A549 (cell line): ENCODE measurements at regions not wholly inside any gene's neighbourhood (a gene's known extent, or its start where the extent isn't known, plus 50 kb on each side); places are given as distances from the start of the nearest gene placed in this dataset.

Source experiments
- ATAC-seq, 2 experiments: fragments of 200-7000 bp in 1 of 2; fragments of >200 bp in 1 of 2; cut with Nextera tagmentation in 1 of 2; cut with Tn5 transposase in 1 of 2; 3 replicates each; pipeline versions ENCODE4 v1.8.0 to v1.9.1; 2018 to 2020; ENCODE audit warnings: mild to moderate bottlenecking in 1 of 2, moderate library complexity in 1 of 2
- CTCF ChIA-PET: fragments of 300-600 bp; sonication (Branson Sonifier 250); formaldehyde crosslinking; extraction: SDS; loops from one replicate; lab custom pipeline; 2021; ENCODE audit warnings: antibody characterized with exemption, inconsistent platforms; lab: Yijun Ruan, JAX
- POLR2A ChIA-PET: fragments of 350-600 bp; formaldehyde crosslinking; extraction: SDS; loops from one replicate; lab custom pipeline; 2021; ENCODE audit warnings: antibody characterized with exemption, inconsistent platforms; lab: Yijun Ruan, JAX
- DNase-seq, 2 experiments: peaks; one replicate each; pipeline versions ENCODE4 v3.0.0 to v3.0.0-alpha.2; 2011 to 2016; ENCODE audit warnings: low read depth in 1 of 2, low spot score in 1 of 2
- FAIRE-seq: peaks from 2 replicates; lab custom pipeline; 2011; peaks lifted over from hg19 to GRCh38; lab: Jason Lieb, UNC
- H3K27ac ChIP-seq, 2 experiments: fragments of >200 bp; sonication (Bioruptor Twin); formaldehyde crosslinking; 3 replicates each; pipeline ENCODE4 v1.5.1; 2016 to 2017
- H3K4me1 ChIP-seq: fragments of >200 bp; sonication (Bioruptor Twin); formaldehyde crosslinking; 3 replicates; pipeline ENCODE4 v1.6.1; 2016
- H3K4me2 ChIP-seq: fragments of >200 bp; sonication (Bioruptor Twin); formaldehyde crosslinking; 3 replicates; pipeline ENCODE4 v1.6.1; 2016
- H3K4me3 ChIP-seq: fragments of >200 bp; sonication (Bioruptor Twin); formaldehyde crosslinking; 3 replicates; pipeline ENCODE4 v1.5.1; 2016
- H3K9me3 ChIP-seq: fragments of >200 bp; sonication (Bioruptor Twin); formaldehyde crosslinking; 3 replicates; pipeline ENCODE4 v1.6.1; 2016
- CBX2 ChIP-seq: fragments of 200-600 bp; sonication (generic); IDR thresholded peaks from 2 replicates; pipeline ENCODE4 v1.6.1; 2016; ENCODE audit warnings: low read depth, mild to moderate bottlenecking, borderline replicate concordance
- CHD2 ChIP-seq: fragments of 150-350 bp; IDR thresholded peaks from 2 replicates; pipeline ENCODE4 v1.6.1; 2014; ENCODE audit warnings: low read length; ENCODE audit not compliant: partially characterized antibody
- CHD4 ChIP-seq: fragments of 200-600 bp; sonication (generic); IDR thresholded peaks from 2 replicates; pipeline ENCODE4 v1.6.1; 2016; ENCODE audit warnings: antibody characterized with exemption, mild to moderate bottlenecking, borderline replicate concordance
- CTCF ChIP-seq: fragments of >200 bp; sonication (Bioruptor Twin); formaldehyde crosslinking; IDR thresholded peaks from 3 replicates; pipeline ENCODE4 v1.5.1; 2016
- E2F6 ChIP-seq: IDR thresholded peaks from 2 replicates; pipeline ENCODE4 v1.6.1; 2012; ENCODE audit warnings: low read depth, borderline replicate concordance
- ESRRA ChIP-seq: fragments of 150-350 bp; IDR thresholded peaks from 2 replicates; pipeline ENCODE4 v1.6.1; 2014; ENCODE audit warnings: mild to moderate bottlenecking, low read length, borderline replicate concordance
- FOXS1 ChIP-seq: fragments of 250-450 bp; sonication (Bioruptor Pico); IDR thresholded peaks from 2 replicates; pipeline ENCODE4 v1.5.0; 2020; ENCODE audit warnings: mild to moderate bottlenecking, moderate library complexity
- GATA3 ChIP-seq: IDR thresholded peaks from 2 replicates; pipeline ENCODE4 v1.6.1; 2012; ENCODE audit warnings: borderline replicate concordance
- HDAC2 ChIP-seq: fragments of 200-600 bp; sonication (generic); IDR thresholded peaks from 2 replicates; pipeline ENCODE4 v1.6.1; 2016
- HES2 ChIP-seq: fragments of >200 bp; sonication (Bioruptor Twin); formaldehyde crosslinking; IDR thresholded peaks from 2 replicates; pipeline ENCODE4 v1.6.1; 2016
- HEYL ChIP-seq: fragments of 250-450 bp; sonication (Bioruptor Pico); IDR thresholded peaks from 2 replicates; pipeline ENCODE4 v1.8.0; 2021; ENCODE audit warnings: mild to moderate bottlenecking, moderate library complexity
- HOXA7 ChIP-seq: fragments of 250-450 bp; sonication (Bioruptor Pico); IDR thresholded peaks from 2 replicates; pipeline ENCODE4 v1.5.0; 2020; ENCODE audit warnings: mild to moderate bottlenecking, moderate library complexity
- HOXB13 ChIP-seq: fragments of 250-450 bp; sonication (Bioruptor Pico); IDR thresholded peaks from 2 replicates; pipeline ENCODE4 v1.5.0; 2020; ENCODE audit warnings: low read depth, mild to moderate bottlenecking, moderate library complexity
- HOXB5 ChIP-seq: fragments of 250-450 bp; sonication (Bioruptor Pico); IDR thresholded peaks from 2 replicates; pipeline ENCODE4 v1.5.0; 2020; ENCODE audit warnings: mild to moderate bottlenecking, moderate library complexity
- JUNB ChIP-seq: fragments of >200 bp; sonication (Bioruptor Twin); formaldehyde crosslinking; IDR thresholded peaks from 2 replicates; pipeline ENCODE4 v1.6.1; 2016
- KDM5A ChIP-seq: fragments of 200-600 bp; sonication (generic); IDR thresholded peaks from 2 replicates; pipeline ENCODE4 v1.6.1; 2016; ENCODE audit warnings: antibody characterized with exemption, mild to moderate bottlenecking
- NFE2L2 ChIP-seq: fragments of 150-350 bp; conservative IDR thresholded peaks from 2 replicates; pipeline ENCODE4 v1.6.1; 2014; ENCODE audit warnings: low read length
- NR3C1 ChIP-seq: fragments of >200 bp; sonication (Bioruptor Twin); formaldehyde crosslinking; IDR thresholded peaks from 3 replicates; pipeline ENCODE4 v1.6.1; 2017
- POLR2AphosphoS2 ChIP-seq: conservative IDR thresholded peaks from 2 replicates; pipeline ENCODE4 v1.6.1; 2012; ENCODE audit warnings: low read length, improper control_type of control experiment, inconsistent platforms
- RAD21 ChIP-seq, 2 experiments: fragments of >200 bp in 1 of 2; sonication (Bioruptor Twin) in 1 of 2; formaldehyde crosslinking in 1 of 2; IDR thresholded peaks in 1 of 2; conservative IDR thresholded peaks in 1 of 2; 2 replicates in 1 of 2; 3 replicates in 1 of 2; pipeline ENCODE4 v1.6.1; 2012 to 2018; ENCODE audit warnings: inconsistent platforms in 1 of 2
- RARB ChIP-seq: fragments of 250-450 bp; sonication (Bioruptor Pico); IDR thresholded peaks from 2 replicates; pipeline ENCODE4 v1.8.0; 2021; ENCODE audit warnings: mild to moderate bottlenecking, moderate library complexity
- RFX5 ChIP-seq: fragments of 450-650 bp; IDR thresholded peaks from 2 replicates; pipeline ENCODE4 v1.7.1; 2014; ENCODE audit warnings: antibody characterized with exemption, mild to moderate bottlenecking, moderate library complexity
- RNF2 ChIP-seq: fragments of 200-600 bp; sonication (generic); IDR thresholded peaks from 2 replicates; pipeline ENCODE4 v1.6.1; 2016; ENCODE audit warnings: low read depth, mild to moderate bottlenecking, antibody characterized with exemption, moderate library complexity, borderline replicate concordance
- SMC3 ChIP-seq: fragments of >200 bp; sonication (Bioruptor Twin); formaldehyde crosslinking; IDR thresholded peaks from 3 replicates; pipeline ENCODE4 v1.6.1; 2018; ENCODE audit warnings: inconsistent platforms
- SREBF2 ChIP-seq: fragments of 450-650 bp; IDR thresholded peaks from 2 replicates; pipeline ENCODE4 v1.6.1; 2014; ENCODE audit warnings: mild to moderate bottlenecking, moderate library complexity
- TFCP2L1 ChIP-seq: fragments of 250-450 bp; sonication (Bioruptor Pico); IDR thresholded peaks from 2 replicates; pipeline ENCODE4 v1.5.0; 2021; ENCODE audit warnings: mild to moderate bottlenecking
- ZNF302 ChIP-seq: fragments of 250-450 bp; sonication (Bioruptor Pico); IDR thresholded peaks from 2 replicates; pipeline ENCODE4 v1.9.0; 2021; ENCODE audit warnings: inconsistent platforms, mild to moderate bottlenecking, moderate library complexity
- WGBS: methylation state at CpG from one replicate; pipeline ENCODE4 v1.1.6; 2017; ENCODE audit errors: missing lambda C conversion rate; 5-methylcytosine and 5-hydroxymethylcytosine counted together
- TF ChIP-seq, protein P1 (sequence below): fragments of 200-600 bp; sonication (generic); IDR thresholded peaks from 2 replicates; pipeline ENCODE4 v1.6.1; 2016; ENCODE audit warnings: antibody characterized with exemption, mild to moderate bottlenecking, moderate library complexity

GRCh38 chr1:83626603-83627002 is 372.3 kb downstream of the TTLL7 start:
- H3K4me3 ChIP-seq: no peak overlapping the region
- no peak for TF ChIP-seq KDM5A
- TF ChIP-seq NR3C1: no peak
- TF ChIP-seq FOXS1: no peak
- TF ChIP-seq HEYL: no peak
- TF ChIP-seq HOXB13 (CRISPR knock-in tag): no peak
- TF ChIP-seq HOXA7 (CRISPR knock-in tag): no peak
- no peak for TF ChIP-seq E2F6
- TF ChIP-seq, protein P1, sequence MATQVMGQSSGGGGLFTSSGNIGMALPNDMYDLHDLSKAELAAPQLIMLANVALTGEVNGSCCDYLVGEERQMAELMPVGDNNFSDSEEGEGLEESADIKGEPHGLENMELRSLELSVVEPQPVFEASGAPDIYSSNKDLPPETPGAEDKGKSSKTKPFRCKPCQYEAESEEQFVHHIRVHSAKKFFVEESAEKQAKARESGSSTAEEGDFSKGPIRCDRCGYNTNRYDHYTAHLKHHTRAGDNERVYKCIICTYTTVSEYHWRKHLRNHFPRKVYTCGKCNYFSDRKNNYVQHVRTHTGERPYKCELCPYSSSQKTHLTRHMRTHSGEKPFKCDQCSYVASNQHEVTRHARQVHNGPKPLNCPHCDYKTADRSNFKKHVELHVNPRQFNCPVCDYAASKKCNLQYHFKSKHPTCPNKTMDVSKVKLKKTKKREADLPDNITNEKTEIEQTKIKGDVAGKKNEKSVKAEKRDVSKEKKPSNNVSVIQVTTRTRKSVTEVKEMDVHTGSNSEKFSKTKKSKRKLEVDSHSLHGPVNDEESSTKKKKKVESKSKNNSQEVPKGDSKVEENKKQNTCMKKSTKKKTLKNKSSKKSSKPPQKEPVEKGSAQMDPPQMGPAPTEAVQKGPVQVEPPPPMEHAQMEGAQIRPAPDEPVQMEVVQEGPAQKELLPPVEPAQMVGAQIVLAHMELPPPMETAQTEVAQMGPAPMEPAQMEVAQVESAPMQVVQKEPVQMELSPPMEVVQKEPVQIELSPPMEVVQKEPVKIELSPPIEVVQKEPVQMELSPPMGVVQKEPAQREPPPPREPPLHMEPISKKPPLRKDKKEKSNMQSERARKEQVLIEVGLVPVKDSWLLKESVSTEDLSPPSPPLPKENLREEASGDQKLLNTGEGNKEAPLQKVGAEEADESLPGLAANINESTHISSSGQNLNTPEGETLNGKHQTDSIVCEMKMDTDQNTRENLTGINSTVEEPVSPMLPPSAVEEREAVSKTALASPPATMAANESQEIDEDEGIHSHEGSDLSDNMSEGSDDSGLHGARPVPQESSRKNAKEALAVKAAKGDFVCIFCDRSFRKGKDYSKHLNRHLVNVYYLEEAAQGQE: no peak
- no peak for TF ChIP-seq ESRRA
- TF ChIP-seq ZNF302 (CRISPR knock-in tag): no peak
- no peak for TF ChIP-seq CBX2
- no peak for TF ChIP-seq RFX5
- TF ChIP-seq JUNB: no peak
- no peak for TF ChIP-seq GATA3
- TF ChIP-seq SREBF2: no peak
- no peak overlapping the region for H3K27ac ChIP-seq
- ChIA-PET CTCF (no interaction called here), POLR2A (no interaction called here)
- H3K4me2 ChIP-seq: no peak overlapping the region
- ATAC-seq: no peak
- no peaks in the 10 kb centered on the region for H3K4me1 ChIP-seq
- no peak for DNase-seq
- no peaks in the 10 kb centered on the region for H3K9me3 ChIP-seq
- no CpG with 5 or more reads among the region's 1 CpG for WGBS
- no peak for FAIRE-seq

DNA sequence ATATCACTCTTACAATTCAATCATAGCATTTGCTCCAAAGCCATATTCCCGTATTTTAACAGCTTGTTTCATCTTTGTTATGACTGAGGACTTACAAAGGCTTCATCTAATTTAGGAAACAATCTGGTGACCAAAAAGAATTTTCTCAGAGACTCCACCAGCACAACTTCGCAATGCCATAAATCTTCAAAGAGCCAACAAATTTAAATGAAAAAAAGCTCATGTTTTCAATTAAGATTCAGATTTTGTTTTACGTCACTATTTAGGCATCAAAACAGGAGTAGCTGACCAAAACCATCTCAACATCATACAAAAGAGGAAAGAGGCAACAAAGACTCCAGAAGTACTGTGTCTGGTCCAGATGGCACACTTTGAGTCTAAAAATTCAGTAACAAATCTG is 373.3 kb downstream of the TTLL7 start:
- ChIA-PET POLR2A (no interaction called here), CTCF (no interaction called here)
- no peak for DNase-seq
- Histone ChIP-seq H3K4me2 (no peak overlapping the region), H3K27ac (no peak overlapping the region), H3K4me3 (no peak overlapping the region), H3K4me1 (no peaks in the 10 kb centered on the region), H3K9me3 (no peaks in the 10 kb centered on the region)
- no peak for ATAC-seq
- no peak for FAIRE-seq
- WGBS: 14% methylated on average over 3 of the region's 3 CpGs
- no peak for TF ChIP-seq RARB (CRISPR knock-in tag)
- TF ChIP-seq HOXB5: no peak
- TF ChIP-seq HOXB13 (CRISPR knock-in tag): no peak
- no peak for TF ChIP-seq KDM5A
- TF ChIP-seq CHD4: no peak
- no peak for TF ChIP-seq SMC3
- no peak for TF ChIP-seq RAD21 (conservative IDR thresholded peaks at IDR 0.05 in 1 of 2, IDR thresholded peaks at IDR 0.05 in 1 of 2)
- TF ChIP-seq TFCP2L1: no peak
- TF ChIP-seq CHD2: no peak
- TF ChIP-seq, protein P1: no peak
- TF ChIP-seq POLR2AphosphoS2: no peak
- no peak for TF ChIP-seq HES2
- no peak for TF ChIP-seq HDAC2
- no peak for TF ChIP-seq RNF2
- no peak for TF ChIP-seq NFE2L2
- no peak for TF ChIP-seq CTCF
